ENCODE measurements at regions not wholly inside any gene's neighbourhood (a gene's known extent, or its start where the extent isn't known, plus 50 kb on each side); places are given as distances from the start of the nearest gene placed in this dataset.

GRCh38 chr4:42711496-42711895 is 54.6 kb upstream of the ATP8A1 start:
- H3K27me3 ChIP-seq, result no peaks in the 10 kb centered on the region
- H3K4me3 ChIP-seq (ENCODE audit: low read depth, low read length), result no peak overlapping the region
- TF ChIP-seq CTCF (IDR thresholded peaks at IDR 0.05; ENCODE audit: low read depth, low read length), result no peak
- no peaks in the 10 kb centered on the region for H3K36me3 ChIP-seq
- H3K9me3 ChIP-seq, result no peaks in the 10 kb centered on the region
- peaks cover 14% of the 10 kb centered on the region for H3K4me1 ChIP-seq
- DNase-seq, result no peak

- Histone ChIP-seq H3K4me3 (ENCODE audit: low read depth, low read length) (no peak overlapping the region), H3K27me3 (no peaks in the 10 kb centered on the region), H3K9me3 (no peaks in the 10 kb centered on the region), H3K4me1 (peaks cover 14% of the 10 kb centered on the region), H3K36me3 (no peaks in the 10 kb centered on the region)
- TF ChIP-seq CTCF (IDR thresholded peaks at IDR 0.05; ENCODE audit: low read depth, low read length), result no peak
- DNase-seq, result no peak
These were observed 53.9 kb upstream of the ATP8A1 start for GRCh38 chr4:42710761-42711160.

GRCh38 chr4:42710329-42710728 is 53.4 kb upstream of the ATP8A1 start:
- Histone ChIP-seq H3K27me3 (no peaks in the 10 kb centered on the region), H3K4me3 (ENCODE audit: low read depth, low read length) (no peak overlapping the region), H3K4me1 (peaks cover 14% of the 10 kb centered on the region), H3K36me3 (no peaks in the 10 kb centered on the region), H3K9me3 (no peaks in the 10 kb centered on the region)
- no peak for DNase-seq
- TF ChIP-seq CTCF (IDR thresholded peaks at IDR 0.05; ENCODE audit: low read depth, low read length), result no peak

- H3K4me1 ChIP-seq, result peaks cover 14% of the 10 kb centered on the region
- H3K9me3 ChIP-seq, result no peaks in the 10 kb centered on the region
- H3K36me3 ChIP-seq, result no peaks in the 10 kb centered on the region
- H3K4me3 ChIP-seq (ENCODE audit: low read depth, low read length), result no peak overlapping the region
- TF ChIP-seq CTCF (IDR thresholded peaks at IDR 0.05; ENCODE audit: low read depth, low read length), result no peak
- no peaks in the 10 kb centered on the region for H3K27me3 ChIP-seq
- DNase-seq, result no peak
These were observed 52.6 kb upstream of the ATP8A1 start for GRCh38 chr4:42709392-42710065.

GRCh38 chr4:42708625-42709024 is 51.7 kb upstream of the ATP8A1 start:
- Histone ChIP-seq H3K4me3 (ENCODE audit: low read depth, low read length) (no peak overlapping the region), H3K9me3 (no peaks in the 10 kb centered on the region), H3K4me1 (peaks cover 17% of the 10 kb centered on the region), H3K36me3 (no peaks in the 10 kb centered on the region), H3K27me3 (no peaks in the 10 kb centered on the region)
- no peak for TF ChIP-seq CTCF (IDR thresholded peaks at IDR 0.05; ENCODE audit: low read depth, low read length)
- no peak for DNase-seq

Measured in BE2C (cell line).